Spleen (tissue), 7 donors: ENCODE measurements at regions not wholly inside any gene's neighbourhood (a gene's known extent, or its start where the extent isn't known, plus 50 kb on each side); places are given as distances from the start of the nearest gene placed in this dataset.

Source experiments
- CTCF ChIP-seq, 11 experiments: fragments of 200-600 bp in 7 of 11; fragments of 450-650 bp in 4 of 11; sonication (generic) in 4 of 11; IDR thresholded peaks in 8 of 11; conservative IDR thresholded peaks in 3 of 11; 1 replicate in 7 of 11; 2 replicates in 4 of 11; pipeline versions ENCODE4 v1.4.0 to v1.8.0; 2016 to 2021; ENCODE audit warnings: antibody characterized with exemption in 11 of 11, inconsistent platforms in 4 of 11, mild to moderate bottlenecking in 1 of 11
- POLR2A ChIP-seq, 3 donors: fragments of 450-650 bp; IDR thresholded peaks; one replicate each; pipeline ENCODE4 v1.5.1; 2017; ENCODE audit warnings: antibody characterized with exemption in 3 of 3, mild to moderate bottlenecking in 1 of 3
- donor health status: DM: no; HTN: no; CAD: no; lungs with moderate emphysema.
- donor health status: DM: no; HTN: no; CAD: no.
- donor health status: DM: no; HTN: no; CAD: no.

GRCh38 chr17:77505181-77505639 lies 364.4 kb downstream of the SEC14L1 start:
- TF ChIP-seq CTCF (IDR thresholded peaks at IDR 0.05 in 8 of 11, conservative IDR thresholded peaks at IDR 0.05 in 3 of 11) (no peak), POLR2A (IDR thresholded peaks at IDR 0.05) (no peak)
